ENCODE measurements at regions not wholly inside any gene's neighbourhood (a gene's known extent, or its start where the extent isn't known, plus 50 kb on each side); places are given as distances from the start of the nearest gene placed in this dataset.
"Not testable (repeated sequence)": the region's sequence is repeated elsewhere in the genome, so short reads cannot be mapped to it uniquely, and the experiment has no call there.

DNA sequence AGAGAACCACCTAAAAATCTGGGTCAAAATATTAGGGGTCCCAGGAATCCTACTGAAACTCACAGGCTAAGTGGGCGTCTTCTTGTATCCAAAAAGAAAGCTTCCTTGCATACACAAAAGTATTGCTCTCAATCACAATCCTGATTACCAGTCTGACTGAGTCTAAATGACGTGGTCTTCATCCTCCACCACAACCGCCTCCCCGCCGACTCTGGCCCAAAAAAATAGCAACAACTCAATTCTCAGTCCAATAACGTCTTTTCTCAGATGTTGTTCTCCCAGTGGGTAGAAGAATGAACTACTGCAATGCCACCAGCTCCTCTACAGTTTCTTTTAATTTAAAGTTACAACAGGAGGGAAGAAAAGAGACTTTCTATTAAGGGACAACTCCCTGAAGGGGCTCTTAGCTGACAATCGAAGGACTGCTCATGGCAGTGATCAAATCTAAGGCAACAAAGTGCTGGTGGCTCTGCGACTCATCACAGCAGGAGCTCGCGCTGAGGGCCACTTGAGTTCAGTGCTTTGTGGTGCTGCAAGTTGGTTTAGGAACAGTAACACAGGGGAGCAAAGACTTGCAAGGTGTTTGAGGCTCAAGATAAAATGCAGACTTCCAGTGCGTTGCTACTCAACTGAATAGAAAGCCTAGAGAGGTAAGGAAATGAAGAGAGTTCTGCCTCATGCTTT, 394.1 kb downstream of the BCAT1 start:
- no peak for DNase-seq

DNA sequence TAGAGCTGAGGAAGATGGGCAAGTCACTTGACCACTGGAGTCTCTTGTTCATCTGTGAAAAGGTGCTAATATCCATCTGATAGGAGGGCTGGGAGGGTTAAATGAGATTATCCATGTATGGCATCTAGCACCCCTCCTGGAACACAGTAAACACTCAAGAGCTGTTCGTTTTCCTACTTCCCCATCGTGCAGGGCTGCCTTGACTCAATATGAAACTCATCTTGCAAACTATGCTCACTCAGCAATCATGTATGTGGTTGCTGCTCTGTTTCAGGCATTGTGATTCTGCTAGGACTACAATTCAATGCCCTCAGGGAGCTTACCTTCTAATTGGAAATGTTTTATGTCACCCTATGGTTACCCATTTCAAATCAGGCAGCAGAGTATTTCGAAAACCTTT, 395.6 kb downstream of the BCAT1 start:
- no peak for DNase-seq

DNA sequence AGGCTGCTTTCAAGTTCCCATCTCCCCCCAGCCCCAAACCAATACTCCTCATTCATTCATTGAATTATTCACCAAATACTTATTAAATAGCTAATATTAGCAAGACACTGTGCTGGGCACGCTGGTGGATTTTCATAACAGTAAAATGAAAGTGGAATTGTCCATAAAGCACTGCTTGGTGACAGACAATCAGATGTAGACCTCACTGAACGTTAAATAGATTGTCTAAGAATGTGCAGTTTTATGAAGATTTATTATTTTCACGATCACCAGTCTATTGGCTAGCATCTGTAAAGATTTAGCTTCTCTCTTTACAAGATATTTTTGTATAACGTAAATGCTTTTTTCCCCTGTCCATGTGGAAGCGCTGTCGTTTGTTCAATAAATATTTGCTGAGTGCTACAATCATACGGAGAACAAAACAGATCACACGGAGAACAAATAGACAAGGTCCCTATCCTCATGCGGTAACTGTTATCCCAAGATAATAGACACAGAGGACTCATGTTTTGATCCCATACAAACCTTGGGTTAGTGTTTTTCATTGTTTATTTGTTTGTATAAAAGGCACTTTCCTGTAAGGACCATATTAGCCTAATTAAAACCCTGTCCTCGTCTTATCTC, 397.6 kb downstream of the BCAT1 start:
- DNase-seq = no peak

DNA sequence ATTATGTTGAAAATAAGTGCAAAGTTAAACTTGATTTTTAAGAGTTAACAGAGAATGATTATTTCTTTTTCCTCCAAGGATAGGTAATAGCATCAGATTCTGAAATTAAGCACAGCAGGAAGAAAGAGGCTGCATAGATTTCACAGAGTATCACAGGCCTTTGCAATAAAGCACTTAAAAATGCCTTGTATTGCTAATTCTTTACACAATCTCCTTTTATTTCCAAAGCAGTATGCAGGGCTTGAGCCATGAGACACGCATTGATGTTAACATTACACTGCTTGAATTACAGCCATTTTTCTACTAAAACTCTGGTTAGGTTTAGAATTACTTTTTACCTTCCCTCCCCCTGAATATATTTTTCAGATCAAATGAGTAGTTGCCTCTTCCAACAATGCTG, 398.3 kb downstream of the BCAT1 start:
- DNase-seq = no peak

DNA sequence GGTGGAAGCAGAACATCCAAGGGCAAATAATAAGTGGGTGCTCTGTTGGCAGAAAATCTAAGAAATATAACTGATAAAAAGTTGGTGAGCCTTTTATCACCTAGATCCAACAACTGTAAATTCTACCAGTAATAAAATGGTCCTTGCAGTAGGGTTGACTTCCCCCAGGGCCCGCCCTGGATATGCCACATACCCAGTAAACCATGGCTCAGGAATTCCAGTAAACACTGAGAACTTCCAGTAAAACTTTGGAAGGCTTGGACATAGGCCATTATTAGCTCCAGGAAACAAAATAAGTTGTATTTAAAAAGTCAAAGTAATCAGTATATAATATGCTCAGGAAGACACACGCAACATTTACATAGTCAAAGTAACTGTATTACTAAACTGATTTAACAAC, 402.2 kb downstream of the BCAT1 start:
- DNase-seq = no peak

DNA sequence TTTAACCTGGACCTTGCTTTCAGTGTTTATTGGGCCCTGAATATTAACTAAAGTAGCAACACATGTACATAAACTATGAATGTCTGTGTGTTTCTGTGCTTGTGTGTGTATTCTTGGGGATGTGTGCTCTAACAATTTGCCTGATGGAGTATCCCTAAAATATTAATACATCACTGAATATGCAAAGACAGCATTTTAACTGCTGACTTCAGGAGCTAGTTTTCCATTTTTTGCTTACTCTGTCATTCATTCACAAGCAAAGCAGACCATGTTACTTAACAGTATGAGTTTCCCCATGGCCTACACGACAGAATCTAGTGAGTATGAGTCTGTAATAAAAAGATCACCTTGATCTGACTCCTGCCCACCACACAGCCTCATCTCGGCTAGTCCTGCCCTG, 402.8 kb downstream of the BCAT1 start:
- no peak for DNase-seq

DNA sequence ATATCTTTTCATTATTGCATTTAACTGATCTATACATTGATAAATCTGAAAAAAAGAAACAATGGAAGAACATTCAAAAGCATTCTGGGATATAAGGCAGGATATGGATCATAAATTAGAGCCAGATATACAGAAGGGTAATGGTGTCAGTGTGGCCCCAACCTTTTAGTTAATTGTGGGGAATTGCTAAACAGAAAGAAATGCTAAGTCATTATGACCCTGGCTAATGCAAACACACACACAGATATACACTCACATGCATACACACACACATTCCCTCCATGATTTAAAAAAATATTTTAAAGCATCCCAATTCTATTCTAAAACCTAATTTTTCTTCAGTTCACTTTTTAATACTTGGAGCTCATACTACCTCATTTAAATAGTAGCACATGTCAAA, 404.5 kb downstream of the BCAT1 start:
- no peak for DNase-seq

DNA sequence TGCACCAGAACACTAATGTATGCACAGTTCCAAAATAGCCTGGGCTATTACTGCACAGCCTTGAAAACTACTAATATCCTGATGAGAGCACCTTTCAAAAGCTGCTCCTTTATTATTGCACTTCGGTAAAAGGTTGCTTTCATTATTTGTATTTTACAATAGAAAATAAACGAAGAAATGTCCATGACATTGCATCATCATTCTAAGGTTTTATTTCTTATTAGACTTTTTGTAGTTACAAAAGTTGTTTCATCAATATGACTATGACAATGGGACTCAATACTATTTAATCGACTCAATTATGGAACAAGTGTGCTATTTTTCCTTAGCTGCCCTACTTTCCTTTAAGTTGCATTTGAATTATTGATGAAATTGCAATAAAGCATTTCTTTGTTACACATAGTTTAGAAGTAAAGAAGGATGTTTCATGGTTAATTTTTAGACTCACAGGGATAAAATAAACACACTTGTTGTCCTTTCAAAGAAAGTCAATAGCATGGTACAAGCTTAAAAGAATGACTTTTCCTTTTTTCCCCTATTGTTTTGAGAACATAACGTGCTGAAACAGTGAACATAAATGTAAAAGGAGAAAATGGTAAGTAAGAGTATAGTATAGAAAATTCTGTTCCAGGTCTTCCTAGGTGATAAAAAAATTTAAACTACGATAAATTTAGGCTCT, 407.6 kb downstream of the BCAT1 start:
- no peak for DNase-seq

DNA sequence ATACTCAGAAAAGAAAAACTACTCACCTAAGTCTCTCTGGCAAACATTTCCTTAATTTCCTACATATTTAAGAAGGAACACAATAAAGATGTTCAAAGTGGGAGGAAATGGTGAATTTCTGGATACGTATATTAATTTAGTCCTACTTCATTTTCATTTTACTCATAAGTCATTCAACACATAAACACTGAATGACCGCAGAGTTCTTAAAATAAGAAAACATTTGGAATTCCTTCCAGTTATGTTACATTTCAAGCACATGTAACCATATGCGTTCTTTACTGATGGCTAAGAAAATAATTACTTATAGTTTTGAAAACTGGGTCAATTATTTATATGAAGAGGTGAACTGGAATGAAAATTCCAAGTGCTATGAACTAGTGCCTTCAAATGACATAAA, 409.3 kb downstream of the BCAT1 start:
- no peak for DNase-seq

DNA sequence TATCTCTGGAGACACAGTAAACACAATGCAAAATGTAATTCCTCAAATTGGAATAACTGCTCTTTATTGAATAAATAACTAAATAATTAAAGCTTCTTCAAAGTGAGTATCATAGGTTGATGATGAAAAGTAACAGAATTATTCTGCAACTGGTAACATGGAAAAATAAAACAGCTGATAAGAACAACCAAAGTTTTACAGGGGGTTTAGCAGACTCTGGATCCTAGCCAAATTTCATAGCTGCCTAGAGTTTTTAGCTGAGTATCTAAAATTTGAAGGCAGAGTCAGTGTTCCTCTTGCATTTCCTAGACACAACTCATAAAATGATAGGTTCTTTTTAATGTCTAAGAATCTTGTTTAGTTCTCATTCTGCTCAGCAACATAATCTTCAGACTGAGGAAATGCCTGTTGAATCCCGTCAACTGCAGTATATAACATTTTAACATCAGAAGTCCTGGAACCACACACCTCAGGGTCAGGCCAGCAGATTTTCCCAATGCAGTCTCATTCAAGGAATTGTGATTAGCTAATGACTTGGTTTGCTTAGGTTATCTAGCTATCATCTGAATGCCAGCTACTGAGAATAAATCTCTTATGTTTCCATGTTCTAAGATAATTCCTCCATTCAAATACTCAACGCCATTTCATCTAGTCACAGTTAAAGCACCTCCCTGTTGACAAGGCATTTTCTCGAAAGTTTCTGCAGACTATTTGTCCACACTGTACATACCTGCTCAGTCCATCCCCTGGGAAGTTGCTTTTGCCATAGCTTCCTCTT, 411.6 kb downstream of the BCAT1 start:
- no peak for DNase-seq

DNA sequence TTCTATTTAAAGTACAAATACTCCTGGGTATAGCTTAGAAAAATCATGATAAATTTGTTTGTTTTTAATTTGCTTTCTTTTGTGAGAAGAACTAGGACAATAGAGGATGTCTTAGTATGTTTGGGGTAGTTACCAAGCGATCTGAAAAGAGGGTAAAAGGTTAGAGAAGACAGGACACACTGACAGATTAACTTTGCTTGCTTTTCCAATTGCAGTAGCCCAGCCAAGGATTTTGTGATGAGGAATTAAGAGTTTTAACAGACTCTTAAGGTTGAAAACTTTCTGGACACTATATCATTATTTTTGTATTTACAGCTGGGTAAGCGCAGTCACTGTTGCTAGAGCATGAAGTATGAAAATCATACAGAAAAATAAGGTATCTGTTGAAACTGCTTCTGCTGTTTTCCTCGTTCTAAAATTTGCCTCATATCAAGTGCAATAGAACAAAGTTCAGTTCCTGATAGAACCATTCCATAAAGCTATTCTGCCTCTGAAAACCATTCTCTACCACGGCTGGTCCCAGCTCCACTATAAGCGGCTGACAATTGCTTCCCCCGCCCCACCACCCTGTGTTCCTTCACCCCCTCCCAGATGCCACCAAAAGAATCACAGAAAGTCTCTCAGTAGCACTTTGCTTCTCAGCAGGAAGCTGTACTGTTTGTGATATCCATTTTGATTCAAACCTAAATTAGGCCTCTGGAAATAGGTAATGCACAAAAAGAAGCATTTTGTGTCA, 413.4 kb downstream of the BCAT1 start:
- DNase-seq = no peak

DNA sequence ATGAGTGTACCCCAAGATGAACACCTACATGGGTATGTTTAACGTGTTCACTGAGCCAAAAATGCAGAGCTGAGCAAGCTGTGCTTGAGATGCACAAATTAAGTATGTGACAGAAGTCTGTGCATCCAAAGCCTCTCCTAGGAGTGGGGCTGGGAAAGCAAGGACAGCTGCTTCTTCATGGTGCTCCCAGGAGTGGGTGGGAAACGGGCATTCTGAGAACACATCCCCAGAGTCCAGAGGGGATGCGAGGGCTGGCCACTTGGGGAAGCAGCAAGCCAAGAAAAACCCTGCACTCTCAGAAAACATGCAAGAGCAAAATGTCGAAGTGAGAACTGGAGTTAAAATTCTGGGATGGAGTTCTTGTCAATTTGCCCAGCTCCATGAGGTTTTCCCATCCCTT, 414.3 kb downstream of the BCAT1 start:
- no peak for DNase-seq

DNA sequence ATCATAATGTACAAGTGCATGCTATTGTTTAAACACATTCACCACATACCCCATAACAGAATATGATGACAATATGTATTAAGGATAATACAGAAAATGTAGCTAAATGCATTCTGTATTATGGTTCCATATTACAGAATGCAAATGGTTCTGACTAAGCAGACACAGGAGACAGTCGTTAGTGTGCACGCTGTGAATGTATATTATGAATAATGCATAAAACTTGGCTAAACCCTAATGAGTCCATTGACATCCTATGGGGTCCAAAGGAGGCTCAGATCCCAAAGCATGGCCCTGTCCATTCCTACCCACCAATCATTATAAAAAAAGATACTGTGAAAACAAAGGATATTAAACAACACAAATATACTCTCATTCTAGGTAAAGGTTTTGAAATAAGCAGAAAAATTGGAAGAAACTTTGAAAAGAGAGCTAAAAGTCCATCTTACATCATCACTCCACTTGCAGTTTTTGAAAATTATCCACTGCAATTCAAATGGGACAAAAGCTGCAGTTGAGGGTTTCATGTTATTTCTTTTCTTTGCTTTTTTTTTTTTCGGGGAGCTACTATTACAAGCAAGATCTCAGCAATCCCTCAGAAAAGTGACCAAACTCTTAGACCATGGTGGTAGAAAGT, 415.1 kb downstream of the BCAT1 start:
- DNase-seq = no peak

DNA sequence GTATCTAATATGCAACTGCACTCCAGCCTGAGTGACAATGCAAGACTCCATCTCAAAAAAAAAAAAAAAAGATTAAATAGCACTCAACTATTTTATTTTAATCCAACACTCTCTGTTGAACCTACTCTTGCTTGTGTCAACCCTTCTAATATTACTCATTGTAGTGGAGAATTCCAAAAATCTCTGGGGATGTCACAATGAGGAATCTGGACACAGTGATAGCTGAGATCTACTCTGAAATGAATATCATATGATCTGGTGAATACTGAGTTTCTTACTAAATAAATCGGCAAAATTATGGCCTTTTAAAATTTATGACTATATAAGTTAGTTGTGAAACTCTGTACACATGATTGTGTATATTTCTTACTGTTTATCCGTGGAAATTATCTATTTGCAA, 418.2 kb downstream of the BCAT1 start:
- no peak for DNase-seq

DNA sequence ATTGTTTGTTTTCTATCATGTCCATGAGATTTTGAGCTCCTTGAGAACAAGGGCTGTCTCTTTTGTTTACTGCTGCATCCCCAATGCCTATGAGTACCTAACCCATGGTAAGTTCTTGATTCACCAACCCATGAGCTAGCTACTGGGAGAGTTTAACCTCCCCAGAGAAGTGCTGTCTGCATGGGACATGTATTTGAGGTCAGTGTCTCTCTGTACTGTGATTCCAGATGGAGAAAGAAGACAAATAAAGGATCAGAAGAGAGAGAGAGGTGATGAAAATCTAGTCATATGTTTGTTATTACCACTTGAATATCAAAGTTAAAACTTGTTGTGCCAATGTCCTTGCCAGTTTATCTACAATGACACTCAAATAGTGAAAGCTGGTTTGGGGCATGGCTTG, 421.8 kb downstream of the BCAT1 start:
- no peak for DNase-seq

DNA sequence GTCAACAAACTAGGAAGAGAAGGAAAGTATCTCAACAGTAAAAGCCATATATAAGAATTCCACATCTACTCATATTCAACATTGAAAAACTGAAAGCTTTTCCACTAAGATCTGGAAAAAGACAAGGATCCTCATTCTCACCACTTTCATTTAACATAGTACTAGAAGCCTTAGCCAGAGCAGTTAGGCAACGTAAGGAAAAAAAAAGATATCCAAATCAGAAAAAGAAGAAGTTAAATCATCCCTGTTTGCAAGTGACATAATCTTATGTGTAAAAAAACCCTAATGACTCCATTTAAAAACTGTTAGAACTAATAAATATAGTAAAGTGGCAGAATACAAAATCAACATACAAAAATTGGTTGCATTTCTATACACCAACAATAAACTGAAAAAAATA, 426.2 kb downstream of the BCAT1 start:
- DNase-seq = no peak

DNA sequence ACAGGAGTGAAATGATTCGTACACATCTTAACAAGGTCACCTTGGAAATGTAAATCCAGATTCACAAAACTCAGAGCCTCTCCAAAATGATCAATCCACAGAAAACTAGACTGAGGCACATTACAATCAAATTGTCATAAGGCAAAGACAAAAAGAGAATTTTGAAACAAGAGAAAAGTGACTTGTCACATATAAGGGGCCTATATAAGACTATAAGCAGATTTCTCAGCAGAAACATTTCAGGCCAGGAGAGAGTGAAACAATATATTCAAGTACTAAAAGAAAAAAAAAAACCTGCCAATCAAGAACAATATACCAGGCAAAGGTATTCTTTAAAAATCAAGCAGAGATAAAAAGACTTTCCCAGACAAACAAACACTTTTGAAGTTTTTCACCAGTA, 429.1 kb downstream of the BCAT1 start:
- no peak for DNase-seq

DNA sequence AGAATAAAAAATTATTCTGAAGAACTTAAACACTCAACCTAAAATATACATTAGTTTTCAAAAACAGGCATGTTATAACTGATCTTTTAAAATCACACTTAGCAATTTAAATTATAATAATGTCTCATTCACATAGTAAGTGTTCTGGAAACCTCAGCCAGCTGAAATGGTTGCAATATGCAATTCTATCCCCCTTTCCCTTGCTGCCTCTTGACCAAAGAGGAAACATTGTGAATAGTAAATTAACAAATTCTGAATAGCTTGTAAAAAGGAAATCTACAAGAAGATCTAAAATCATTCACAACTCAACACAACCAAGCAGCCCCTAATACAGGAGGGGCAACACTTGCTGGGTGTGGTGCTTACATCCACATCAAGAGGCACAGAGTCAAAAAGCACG, 431.9 kb downstream of the BCAT1 start:
- DNase-seq = no peak

DNA sequence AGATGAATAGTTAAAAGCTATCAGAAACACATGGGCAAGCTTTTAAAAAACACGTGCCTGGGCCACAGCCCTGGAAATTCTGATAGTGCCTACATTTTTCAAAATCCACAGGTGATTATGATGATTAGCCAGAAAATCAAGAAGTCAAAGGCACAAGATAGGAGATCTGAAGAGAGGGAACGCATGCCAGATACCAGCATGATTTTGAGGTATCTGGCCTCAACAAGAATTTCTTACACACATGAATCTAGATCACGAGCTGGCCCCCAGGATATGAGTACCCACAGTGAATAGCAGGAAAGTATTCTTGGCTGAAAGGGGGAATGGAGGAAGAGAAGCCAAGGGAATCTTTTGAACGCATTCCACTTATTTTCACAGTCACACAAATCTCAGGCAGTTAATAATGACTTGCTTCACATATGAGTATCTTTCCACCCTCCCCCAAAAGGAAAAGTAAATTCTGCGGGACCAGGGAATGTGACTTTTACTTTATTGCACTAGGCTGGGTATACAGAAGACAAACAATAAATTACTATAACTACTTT, 438.2 kb downstream of the BCAT1 start:
- DNase-seq = no peak

DNA sequence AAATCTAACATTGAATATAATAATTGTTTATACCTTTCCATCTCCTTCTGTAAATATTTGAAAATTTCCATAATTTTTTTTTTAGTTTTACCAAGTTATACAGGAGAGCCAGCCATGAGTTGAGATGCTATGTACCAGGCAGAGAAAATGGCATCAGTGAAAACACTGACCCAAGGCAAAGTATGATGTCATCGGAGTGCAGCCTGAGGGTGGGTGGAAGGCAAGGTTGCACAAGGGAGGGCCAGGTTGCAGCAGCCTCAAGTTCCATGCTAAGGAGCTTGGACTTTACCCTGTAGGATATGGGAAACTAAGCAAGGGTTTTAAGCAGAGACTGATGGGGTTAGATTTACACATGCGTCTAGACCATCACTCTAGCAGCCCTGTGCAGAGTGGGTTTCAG, 441.1 kb downstream of the BCAT1 start:
- no peak for DNase-seq

DNA sequence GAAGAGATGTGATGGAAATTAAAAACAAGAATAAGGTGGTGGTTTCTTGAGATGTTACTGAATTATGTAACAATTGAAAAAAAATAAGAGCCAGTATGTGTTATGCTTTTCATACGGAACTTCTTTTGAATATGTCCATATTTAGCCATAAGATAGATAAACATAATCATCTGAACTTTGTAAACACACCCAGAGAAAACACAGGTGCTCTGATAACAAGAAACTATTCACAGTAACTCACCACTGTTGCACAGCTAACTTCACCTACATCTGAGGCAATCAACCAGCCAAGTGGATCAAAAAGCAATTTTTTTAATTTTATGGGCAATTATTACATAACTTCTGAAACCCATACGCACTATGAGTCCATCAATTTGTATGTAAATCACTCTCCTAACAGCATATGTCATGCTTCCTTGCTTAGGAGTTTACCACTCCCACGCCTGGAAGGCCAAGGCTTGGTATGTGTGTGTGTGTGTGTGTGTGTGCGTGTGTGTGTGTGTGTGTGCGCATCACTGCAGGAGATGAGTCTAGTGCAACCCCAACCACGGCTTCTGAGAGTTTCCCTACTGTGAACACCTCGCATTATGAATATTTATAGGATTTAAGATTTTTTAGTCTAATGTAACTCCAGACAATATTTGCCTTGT, 443.4 kb downstream of the BCAT1 start:
- no peak for DNase-seq

DNA sequence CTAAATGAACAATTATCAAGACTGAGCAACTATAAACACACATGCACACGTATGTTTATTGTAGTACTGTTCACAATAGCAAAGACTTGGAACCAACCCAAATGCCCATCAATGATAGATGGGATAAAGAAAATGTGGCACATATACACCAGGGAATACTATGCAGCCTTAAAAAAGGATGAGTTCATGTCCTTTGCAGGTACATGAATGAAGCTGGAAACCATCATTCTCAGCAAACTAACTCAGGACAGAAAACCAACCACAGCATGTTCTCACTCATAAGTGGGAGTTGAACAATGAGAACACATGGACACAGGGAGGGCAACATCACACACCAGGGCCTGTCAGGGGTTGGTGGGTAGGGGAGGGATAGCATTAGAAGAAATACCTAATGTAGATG, 445.4 kb downstream of the BCAT1 start:
- DNase-seq = not testable (repeated sequence)

All from T-helper 1 cell (primary cell).